Endothelial cell of umbilical vein (primary cell): ENCODE measurements at regions not wholly inside any gene's neighbourhood (a gene's known extent, or its start where the extent isn't known, plus 50 kb on each side); places are given as distances from the start of the nearest gene placed in this dataset.

ENCODE experiments used
- CTCF ChIP-seq, 2 donors: IDR thresholded peaks; 1 replicate in 1 of 2; 2 replicates in 1 of 2; pipeline ENCODE4 v1.5.1; 2011; ENCODE audit warnings: low read length in 2 of 2, mild to moderate bottlenecking in 2 of 2, moderate library complexity in 2 of 2, control low read depth in 1 of 2, inconsistent platforms in 1 of 2, low read depth in 1 of 2; ENCODE audit not compliant: insufficient read depth in 1 of 2; ENCODE audit errors: extremely low read depth in 1 of 2
- EZH2 ChIP-seq: IDR thresholded peaks from 2 replicates; pipeline ENCODE4 v1.6.1; 2012; ENCODE audit warnings: borderline replicate concordance, low read depth, mild to moderate bottlenecking, moderate library complexity, low read length, inconsistent platforms; ENCODE audit not compliant: severe bottlenecking
- JUN ChIP-seq: IDR thresholded peaks from 2 replicates; pipeline ENCODE4 v1.6.1; 2011; ENCODE audit warnings: borderline replicate concordance, low read depth; ENCODE audit not compliant: insufficient read length, insufficient read depth
- MYC ChIP-seq: IDR thresholded peaks from one replicate; pipeline ENCODE4 v1.6.1; 2011; ENCODE audit warnings: mild to moderate bottlenecking, low read depth, low read length
- POLR2A ChIP-seq: IDR thresholded peaks from 2 replicates; pipeline ENCODE4 v1.6.1; 2012; ENCODE audit warnings: low read depth, mild to moderate bottlenecking, control low read depth, low read length
- POLR2AphosphoS5 ChIP-seq: IDR thresholded peaks from 2 replicates; pipeline ENCODE4 v1.6.1; 2012; ENCODE audit warnings: low read depth, mild to moderate bottlenecking, control low read depth, low read length, moderate library complexity; ENCODE audit not compliant: insufficient read depth

- TF ChIP-seq POLR2AphosphoS5 = no peak
- TF ChIP-seq CTCF (IDR thresholded peaks at IDR 0.05; ENCODE audit: extremely low read depth in 1 of 2, insufficient read depth in 1 of 2, low read depth in 1 of 2, low read length in 2 of 2) = no peak
- no peak for TF ChIP-seq MYC
- no peak for TF ChIP-seq EZH2
- no peak for TF ChIP-seq POLR2A
- TF ChIP-seq JUN = no peak
Measured at GRCh38 chr12:94046626-94047410, 101.6 kb upstream of the PLXNC1 start.
